ENCODE measurements at regions not wholly inside any gene's neighbourhood (a gene's known extent, or its start where the extent isn't known, plus 50 kb on each side); places are given as distances from the start of the nearest gene placed in this dataset.

- H3K18ac ChIP-seq (ENCODE audit: extremely low read depth, low read length): no peak overlapping the region
- no peak for FAIRE-seq
- no peak for TF ChIP-seq CHD7 (IDR thresholded peaks at IDR 0.05; ENCODE audit: insufficient replicate concordance, low read length)
Observed at GRCh38 chr4:82240410-82240809, 133.4 kb downstream of the HNRNPD start.

More at GRCh38 chr4:82240410-82240809, 133.4 kb downstream of the HNRNPD start:
- Histone ChIP-seq H4K8ac (ENCODE audit: extremely low read depth, insufficient read depth, low read length) (no peak overlapping the region), H2BK15ac (ENCODE audit: low read length) (no peak overlapping the region), H2BK12ac (ENCODE audit: low read depth, low read length) (no peak overlapping the region), H3K9me3 (ENCODE audit: insufficient read depth in 2 of 2, low read depth in 1 of 2, low read length in 1 of 2) (no peaks in the 10 kb centered on the region), H2BK120ac (replicated peaks; ENCODE audit: low read depth, low read length) (no peak overlapping the region), H2AFZ (ENCODE audit: low read length) (no peak overlapping the region), H3K14ac (ENCODE audit: insufficient read length) (no peak overlapping the region), H3K36me3 (ENCODE audit: control insufficient read depth in 2 of 4, insufficient read depth in 4 of 4, low read length in 3 of 4) (no peaks in the 10 kb centered on the region), H2BK5ac (ENCODE audit: low read depth, low read length) (no peak overlapping the region), H3K27me3 (replicated peaks in 1 of 4; ENCODE audit: control insufficient read depth in 3 of 4, extremely low read depth in 1 of 4, insufficient read depth in 3 of 4, low read length in 3 of 4) (no peaks in the 10 kb centered on the region), H4K91ac (replicated peaks; ENCODE audit: insufficient read length, low read length) (no peak overlapping the region), H3K4me1 (replicated peaks in 1 of 4; ENCODE audit: control insufficient read depth in 3 of 4, insufficient read depth in 4 of 4, low read length in 3 of 4) (no peaks in the 10 kb centered on the region), H4K20me1 (replicated peaks in 1 of 2; ENCODE audit: control insufficient read depth in 1 of 2, insufficient read depth in 2 of 2, low read length in 2 of 2) (no peaks in the 10 kb centered on the region), H3K79me2 (ENCODE audit: control insufficient read depth in 1 of 2, insufficient read depth in 2 of 2, low read length in 2 of 2) (no peaks in the 10 kb centered on the region), H2BK20ac (ENCODE audit: low read length) (no peak overlapping the region), H4K5ac (ENCODE audit: insufficient read length, low read depth, low read length) (no peak overlapping the region), H3K9ac (replicated peaks in 1 of 4; ENCODE audit: extremely low read depth in 1 of 4, low read depth in 3 of 4, low read length in 3 of 4) (no peak overlapping the region), H3K23me2 (ENCODE audit: low read depth, low read length) (no peaks in the 10 kb centered on the region), H3K79me1 (ENCODE audit: low read depth, low read length) (no peaks in the 10 kb centered on the region), H3K23ac (ENCODE audit: insufficient read length) (no peak overlapping the region), H3K56ac (replicated peaks; ENCODE audit: insufficient read length, low read depth, low read length) (no peak overlapping the region), H2AK5ac (ENCODE audit: low read depth, low read length) (no peak overlapping the region), H3K4me2 (ENCODE audit: insufficient read depth in 1 of 2, low read depth in 2 of 2, low read length in 2 of 2) (no peak overlapping the region), H3K4ac (replicated peaks; ENCODE audit: insufficient read length, low read depth, low read length) (no peak overlapping the region), H3K27ac (ENCODE audit: low read depth, low read length) (no peak overlapping the region), H3K4me3 (ENCODE audit: extremely low read depth in 1 of 4, insufficient read depth in 2 of 4, low read depth in 3 of 4, low read length in 4 of 4) (no peak overlapping the region)
- 73% methylated on average over 7 of the region's 7 CpGs; no CpG with 5 or more reads in 1 of the 2 experiments for WGBS, 2 experiments (ENCODE audit: extremely low coverage in 1 of 2, insufficient coverage in 1 of 2, insufficient read length in 1 of 2, insufficient replicate concordance in 2 of 2, low coverage in 1 of 2, low lambda C conversion rate in 2 of 2, missing lambda C conversion rate in 1 of 2)
- DNase-seq (ENCODE audit: low read depth in 1 of 2, low spot score in 2 of 2): no peak
- ChIA-PET POLR2A (ENCODE audit: partially characterized antibody) (no interaction called here), CTCF (ENCODE audit: partially characterized antibody) (interaction anchor here (0.9 kb wide), 1 partner anchor 115 kb away, joined by 3 read pairs; no protein-coding TSS in a partner anchor)

Data from H1 (cell line).